ENCODE measurements at regions not wholly inside any gene's neighbourhood (a gene's known extent, or its start where the extent isn't known, plus 50 kb on each side); places are given as distances from the start of the nearest gene placed in this dataset.

GRCh38 chr4:63814171-63814964 is 594.9 kb downstream of the TECRL start:
- no peak for DNase-seq (ENCODE audit: low read depth in 2 of 2)

GRCh38 chr4:63799166-63799565 is 610.1 kb downstream of the TECRL start:
- DNase-seq (ENCODE audit: low read depth in 2 of 2): no peak

- no peak for DNase-seq (ENCODE audit: low read depth in 2 of 2)
Observed at GRCh38 chr4:63795301-63795700, 613.9 kb downstream of the TECRL start.

GRCh38 chr4:63790377-63790776 is 618.9 kb downstream of the TECRL start:
- DNase-seq (ENCODE audit: low read depth in 2 of 2): no peak

GRCh38 chr4:63788271-63788670 is 621.0 kb downstream of the TECRL start:
- DNase-seq (ENCODE audit: low read depth in 2 of 2): no peak

- no peak for DNase-seq (ENCODE audit: low read depth in 2 of 2)
Observed at GRCh38 chr4:63787326-63787725, 621.9 kb downstream of the TECRL start.

- no peak for DNase-seq (ENCODE audit: low read depth in 2 of 2)
Observed at GRCh38 chr4:63786171-63786570, 623.1 kb downstream of the TECRL start.

- no peak for DNase-seq (ENCODE audit: low read depth in 2 of 2)
Observed at GRCh38 chr4:63784822-63785221, 624.4 kb downstream of the TECRL start.

GRCh38 chr4:63777601-63778000 is 631.6 kb downstream of the TECRL start:
- DNase-seq (ENCODE audit: low read depth in 2 of 2): no peak

GRCh38 chr4:63764400-63764799 is 644.9 kb downstream of the TECRL start:
- DNase-seq (ENCODE audit: low read depth in 2 of 2): no peak

GRCh38 chr4:63757929-63758328 is 651.3 kb downstream of the TECRL start:
- DNase-seq (ENCODE audit: low read depth in 2 of 2): no peak

- no peak for DNase-seq (ENCODE audit: low read depth in 2 of 2)
Observed at GRCh38 chr4:63742882-63743281, 666.4 kb downstream of the TECRL start.

GRCh38 chr4:63729519-63729918 is 679.7 kb downstream of the TECRL start:
- no peak for DNase-seq (ENCODE audit: low read depth in 2 of 2)

- DNase-seq (ENCODE audit: low read depth in 2 of 2): no peak
Observed at GRCh38 chr4:63728480-63729177, 680.6 kb downstream of the TECRL start.

- DNase-seq (ENCODE audit: low read depth in 2 of 2): no peak
Observed at GRCh38 chr4:63717384-63717783, 691.9 kb downstream of the TECRL start.

- DNase-seq (ENCODE audit: low read depth in 2 of 2): no peak
Observed at GRCh38 chr4:63708661-63709060, 700.6 kb downstream of the TECRL start.

- no peak for DNase-seq (ENCODE audit: low read depth in 2 of 2)
Observed at GRCh38 chr4:63700569-63700968, 708.7 kb downstream of the TECRL start.

- DNase-seq (ENCODE audit: low read depth in 2 of 2): no peak
Observed at GRCh38 chr4:63693321-63693720, 715.9 kb downstream of the TECRL start.

- no peak for DNase-seq (ENCODE audit: low read depth in 2 of 2)
Observed at GRCh38 chr4:63678358-63678931, 730.8 kb downstream of the TECRL start.

- DNase-seq (ENCODE audit: low read depth in 2 of 2): no peak
Observed at GRCh38 chr4:63670735-63671134, 738.5 kb downstream of the TECRL start.

- DNase-seq (ENCODE audit: low read depth in 2 of 2): no peak
Observed at GRCh38 chr4:63663870-63664269, 745.4 kb downstream of the TECRL start.

GRCh38 chr4:63644396-63644795 is 764.9 kb downstream of the TECRL start:
- DNase-seq (ENCODE audit: low read depth in 2 of 2): no peak

- no peak for DNase-seq (ENCODE audit: low read depth in 2 of 2)
Observed at GRCh38 chr4:63637270-63637669, 772.0 kb downstream of the TECRL start.
